ENCODE measurements at regions not wholly inside any gene's neighbourhood (a gene's known extent, or its start where the extent isn't known, plus 50 kb on each side); places are given as distances from the start of the nearest gene placed in this dataset.

DNA sequence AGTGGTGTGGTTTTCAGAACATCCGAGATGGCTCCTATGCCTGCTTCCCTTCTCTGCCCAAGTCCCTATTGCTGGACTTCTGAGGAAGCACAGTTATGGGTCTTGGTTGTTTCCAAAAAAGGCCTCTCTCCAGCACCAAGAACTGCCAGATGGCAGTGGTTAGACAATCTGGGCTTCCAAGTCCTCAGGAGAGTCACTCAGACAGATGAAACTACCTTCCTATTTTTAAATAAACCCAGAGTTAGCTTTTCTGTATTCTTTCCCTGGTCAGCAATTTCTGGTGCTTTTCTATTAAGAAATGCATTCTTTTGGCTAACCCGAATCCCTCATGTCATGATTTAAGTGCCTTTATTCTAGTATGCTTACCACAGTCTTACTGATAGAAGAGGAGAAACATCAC, 245.9 kb downstream of the PRDM2 start:
- TF ChIP-seq, protein P1, sequence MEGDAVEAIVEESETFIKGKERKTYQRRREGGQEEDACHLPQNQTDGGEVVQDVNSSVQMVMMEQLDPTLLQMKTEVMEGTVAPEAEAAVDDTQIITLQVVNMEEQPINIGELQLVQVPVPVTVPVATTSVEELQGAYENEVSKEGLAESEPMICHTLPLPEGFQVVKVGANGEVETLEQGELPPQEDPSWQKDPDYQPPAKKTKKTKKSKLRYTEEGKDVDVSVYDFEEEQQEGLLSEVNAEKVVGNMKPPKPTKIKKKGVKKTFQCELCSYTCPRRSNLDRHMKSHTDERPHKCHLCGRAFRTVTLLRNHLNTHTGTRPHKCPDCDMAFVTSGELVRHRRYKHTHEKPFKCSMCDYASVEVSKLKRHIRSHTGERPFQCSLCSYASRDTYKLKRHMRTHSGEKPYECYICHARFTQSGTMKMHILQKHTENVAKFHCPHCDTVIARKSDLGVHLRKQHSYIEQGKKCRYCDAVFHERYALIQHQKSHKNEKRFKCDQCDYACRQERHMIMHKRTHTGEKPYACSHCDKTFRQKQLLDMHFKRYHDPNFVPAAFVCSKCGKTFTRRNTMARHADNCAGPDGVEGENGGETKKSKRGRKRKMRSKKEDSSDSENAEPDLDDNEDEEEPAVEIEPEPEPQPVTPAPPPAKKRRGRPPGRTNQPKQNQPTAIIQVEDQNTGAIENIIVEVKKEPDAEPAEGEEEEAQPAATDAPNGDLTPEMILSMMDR (IDR thresholded peaks at IDR 0.05; ENCODE audit: control extremely low read depth, extremely low read depth) = no peak
- 84 to 89% methylated on average over 2 of the region's 2 CpGs for WGBS, 2 donors
- ATAC-seq (ENCODE audit: insufficient read depth, low FRiP score) (no peak), DNase-seq (no peak)
- H3K27me3 ChIP-seq (ENCODE audit: control insufficient read depth in 3 of 3, insufficient read depth in 3 of 3, low read length in 2 of 3) = no peaks in the 10 kb centered on the region
- no peak overlapping the region for H3K27ac ChIP-seq (ENCODE audit: low read depth in 1 of 2, low read length in 1 of 2)
- no peaks in the 10 kb centered on the region for H3K36me3 ChIP-seq (ENCODE audit: control insufficient read depth in 4 of 4, insufficient read depth in 4 of 4, low read length in 4 of 4)
- H3K4me1 ChIP-seq (ENCODE audit: control insufficient read depth in 5 of 5, insufficient read depth in 5 of 5, low read length in 5 of 5) = peaks cover 0 to 12% (median 0%) of the 10 kb centered on the region in 5 donors
- H3K9me3 ChIP-seq (ENCODE audit: control insufficient read depth in 4 of 4, insufficient read depth in 3 of 4, low read length in 3 of 4) = no peaks in the 10 kb centered on the region
- H3K4me3 ChIP-seq = no peak overlapping the region
- H3K9ac ChIP-seq (ENCODE audit: insufficient read depth in 1 of 2, low read length in 2 of 2) = no peak overlapping the region

DNA sequence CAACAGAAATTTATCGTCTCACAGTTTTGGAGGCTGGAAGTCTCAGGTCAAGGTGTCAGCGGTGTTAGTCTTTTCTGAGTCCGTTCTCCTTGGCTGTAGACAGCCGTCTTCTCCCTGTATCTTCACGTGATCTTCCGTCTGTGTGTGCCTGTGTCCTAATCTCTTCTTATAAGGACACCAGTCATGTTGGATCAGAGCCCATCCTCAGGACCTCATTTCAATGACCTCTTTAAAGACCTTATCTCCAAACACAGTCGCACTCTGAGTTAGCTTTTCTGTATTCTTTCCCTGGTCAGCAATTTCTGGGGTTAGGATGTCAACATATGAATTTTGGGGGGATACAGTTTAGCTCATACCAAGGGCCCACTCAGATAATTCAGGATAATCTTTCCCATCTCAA, 247.7 kb downstream of the PRDM2 start:
- H3K27ac ChIP-seq (ENCODE audit: low read depth in 1 of 2, low read length in 1 of 2) = no peak overlapping the region
- 91 to 93% methylated on average over 7 of the region's 7 CpGs for WGBS, 2 donors
- no peak overlapping the region for H3K4me3 ChIP-seq
- peaks cover 0 to 4% (median 0%) of the 10 kb centered on the region in 4 donors for H3K9me3 ChIP-seq (ENCODE audit: control insufficient read depth in 4 of 4, insufficient read depth in 3 of 4, low read length in 3 of 4)
- H3K36me3 ChIP-seq (ENCODE audit: control insufficient read depth in 4 of 4, insufficient read depth in 4 of 4, low read length in 4 of 4) = no peaks in the 10 kb centered on the region
- ATAC-seq (ENCODE audit: insufficient read depth, low FRiP score) = no peak
- peaks cover 0 to 12% (median 0%) of the 10 kb centered on the region in 5 donors for H3K4me1 ChIP-seq (ENCODE audit: control insufficient read depth in 5 of 5, insufficient read depth in 5 of 5, low read length in 5 of 5)
- TF ChIP-seq, protein P1 (IDR thresholded peaks at IDR 0.05; ENCODE audit: control extremely low read depth, extremely low read depth) = no peak
- H3K27me3 ChIP-seq (ENCODE audit: control insufficient read depth in 3 of 3, insufficient read depth in 3 of 3, low read length in 2 of 3) = no peaks in the 10 kb centered on the region
- no peak overlapping the region for H3K9ac ChIP-seq (ENCODE audit: insufficient read depth in 1 of 2, low read length in 2 of 2)
- no peak for DNase-seq

DNA sequence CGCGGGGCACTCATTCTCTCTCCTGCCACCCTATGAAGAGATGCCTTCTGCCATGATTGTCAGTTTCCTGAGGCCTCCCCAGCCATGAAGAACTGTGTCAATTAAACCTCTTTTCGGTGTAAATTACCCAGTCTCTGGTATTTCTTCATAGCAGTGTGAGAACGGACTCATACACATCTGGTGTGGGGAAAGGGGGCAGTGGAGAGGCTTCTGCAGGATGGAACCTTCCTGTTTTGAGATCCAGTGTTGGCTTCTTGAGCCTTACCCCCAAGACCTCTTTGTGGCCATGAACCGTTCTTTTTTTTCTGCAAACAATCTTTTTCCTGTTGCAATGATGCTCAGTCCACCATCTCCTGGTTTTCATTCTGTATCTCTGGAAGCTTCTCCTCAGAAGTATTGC, 248.4 kb downstream of the PRDM2 start:
- peaks cover 0 to 4% (median 0%) of the 10 kb centered on the region in 4 donors for H3K9me3 ChIP-seq (ENCODE audit: control insufficient read depth in 4 of 4, insufficient read depth in 3 of 4, low read length in 3 of 4)
- no peak for DNase-seq
- peaks cover 0 to 3% (median 0%) of the 10 kb centered on the region in 3 donors for H3K27me3 ChIP-seq (ENCODE audit: control insufficient read depth in 3 of 3, insufficient read depth in 3 of 3, low read length in 2 of 3)
- H3K36me3 ChIP-seq (ENCODE audit: control insufficient read depth in 4 of 4, insufficient read depth in 4 of 4, low read length in 4 of 4) = no peaks in the 10 kb centered on the region
- TF ChIP-seq, protein P1 (IDR thresholded peaks at IDR 0.05; ENCODE audit: control extremely low read depth, extremely low read depth) = no peak
- no peak overlapping the region for H3K9ac ChIP-seq (ENCODE audit: insufficient read depth in 1 of 2, low read length in 2 of 2)
- WGBS, 2 donors = 77 to 82% methylated on average over 5 of the region's 5 CpGs
- no peak overlapping the region for H3K4me3 ChIP-seq
- H3K27ac ChIP-seq (ENCODE audit: low read depth in 1 of 2, low read length in 1 of 2) = no peak overlapping the region
- no peak for ATAC-seq (ENCODE audit: insufficient read depth, low FRiP score)
- H3K4me1 ChIP-seq (ENCODE audit: control insufficient read depth in 5 of 5, insufficient read depth in 5 of 5, low read length in 5 of 5) = peaks cover 0 to 12% (median 0%) of the 10 kb centered on the region in 5 donors

DNA sequence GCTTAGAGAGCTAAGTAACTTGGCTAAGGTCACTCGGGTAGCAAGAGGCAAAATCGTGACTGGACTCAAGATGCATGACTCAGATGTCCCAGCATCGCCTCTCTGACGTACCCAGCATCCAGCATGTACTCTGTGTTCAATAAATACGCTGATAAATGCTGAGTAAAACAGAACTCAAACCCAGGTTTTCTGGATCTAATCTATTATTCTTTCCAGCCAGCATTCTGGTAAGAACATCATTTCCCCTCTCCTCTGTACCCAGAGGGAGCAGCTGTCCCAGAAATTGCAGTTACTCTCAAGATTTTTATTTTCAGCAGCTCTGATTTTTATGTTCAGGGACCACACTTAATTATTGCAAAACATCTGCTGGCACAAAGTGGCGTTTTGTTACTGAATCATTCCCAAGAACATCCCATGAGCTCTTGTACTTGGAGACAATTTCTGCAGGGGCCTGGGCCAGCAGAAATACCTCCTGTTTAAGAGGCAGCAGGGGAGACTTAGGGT, 249.0 kb downstream of the PRDM2 start:
- Histone ChIP-seq H3K4me1 (ENCODE audit: control insufficient read depth in 5 of 5, insufficient read depth in 5 of 5, low read length in 5 of 5) (peaks cover 0 to 12% (median 0%) of the 10 kb centered on the region in 5 donors), H3K27me3 (ENCODE audit: control insufficient read depth in 3 of 3, insufficient read depth in 3 of 3, low read length in 2 of 3) (peaks cover 0 to 3% (median 0%) of the 10 kb centered on the region in 3 donors), H3K36me3 (ENCODE audit: control insufficient read depth in 4 of 4, insufficient read depth in 4 of 4, low read length in 4 of 4) (no peaks in the 10 kb centered on the region), H3K9ac (ENCODE audit: insufficient read depth in 1 of 2, low read length in 2 of 2) (no peak overlapping the region), H3K27ac (ENCODE audit: low read depth in 1 of 2, low read length in 1 of 2) (peak overlapping the region in 1 of 2 donors; percentile 27), H3K4me3 (no peak overlapping the region), H3K9me3 (ENCODE audit: control insufficient read depth in 4 of 4, insufficient read depth in 3 of 4, low read length in 3 of 4) (peaks cover 0 to 4% (median 0%) of the 10 kb centered on the region in 4 donors)
- TF ChIP-seq, protein P1 (IDR thresholded peaks at IDR 0.05; ENCODE audit: control extremely low read depth, extremely low read depth) = no peak
- DNase-seq (peak; percentile 49 to 90 (median 84)), ATAC-seq (ENCODE audit: insufficient read depth, low FRiP score) (peak; percentile 19)
- 69 to 77% methylated on average over 6 of the region's 6 CpGs for WGBS, 2 donors
